22Rv1 (cell line): ENCODE measurements at regions not wholly inside any gene's neighbourhood (a gene's known extent, or its start where the extent isn't known, plus 50 kb on each side); places are given as distances from the start of the nearest gene placed in this dataset.

Source experiments
- H3K27ac ChIP-seq: fragments of 450-650 bp; 2 replicates; pipeline ENCODE4 v1.5.1; 2017
- CTCF ChIP-seq: fragments of 450-650 bp; IDR thresholded peaks from 2 replicates; pipeline ENCODE4 v1.5.1; 2017; ENCODE audit warnings: mild to moderate bottlenecking
- ZFX ChIP-seq: fragments of 450-650 bp; IDR thresholded peaks from 2 replicates; pipeline ENCODE4 v1.6.1; 2017; ENCODE audit warnings: antibody characterized with exemption, borderline replicate concordance

GRCh38 chr20:7703551-7703961 lies 236.7 kb downstream of the HAO1 start:
- H3K27ac ChIP-seq: no peak overlapping the region
- TF ChIP-seq ZFX: no peak
- TF ChIP-seq CTCF: no peak

GRCh38 chr20:7703996-7704395 lies 236.3 kb downstream of the HAO1 start:
- no peak overlapping the region for H3K27ac ChIP-seq
- TF ChIP-seq CTCF: no peak
- no peak for TF ChIP-seq ZFX

GRCh38 chr20:7708112-7708511 lies 232.1 kb downstream of the HAO1 start:
- TF ChIP-seq ZFX (no peak), CTCF (no peak)
- H3K27ac ChIP-seq: no peak overlapping the region

- no peak overlapping the region for H3K27ac ChIP-seq
- TF ChIP-seq ZFX (no peak), CTCF (no peak)
Observed at GRCh38 chr20:7708782-7709181, 231.5 kb downstream of the HAO1 start.

- H3K27ac ChIP-seq: no peak overlapping the region
- no peak for TF ChIP-seq ZFX
- TF ChIP-seq CTCF: no peak
Observed at GRCh38 chr20:7710440-7710839, 229.8 kb downstream of the HAO1 start.

GRCh38 chr20:7712661-7713060 lies 227.6 kb downstream of the HAO1 start:
- no peak overlapping the region for H3K27ac ChIP-seq
- no peak for TF ChIP-seq ZFX
- TF ChIP-seq CTCF: no peak

GRCh38 chr20:7714549-7714948 lies 225.7 kb downstream of the HAO1 start:
- TF ChIP-seq ZFX (no peak), CTCF (no peak)
- no peak overlapping the region for H3K27ac ChIP-seq
